GM23338 (cell line): ENCODE measurements at regions not wholly inside any gene's neighbourhood (a gene's known extent, or its start where the extent isn't known, plus 50 kb on each side); places are given as distances from the start of the nearest gene placed in this dataset.
"Not testable (repeated sequence)": the region's sequence is repeated elsewhere in the genome, so short reads cannot be mapped to it uniquely, and the experiment has no call there.

ENCODE experiments used
- ATAC-seq: fragments of 200-7000 bp; cut with Tn5 transposase; 3 replicates; pipeline ENCODE4 v1.9.1; 2020
- DNase-seq: peaks from one replicate; pipeline ENCODE4 v3.0.0-alpha.2; 2015; ENCODE audit warnings: low spot score
- H2AFZ ChIP-seq: fragments of 200-600 bp; sonication (generic); 2 replicates; pipeline ENCODE4 v1.8.0; 2016; ENCODE audit warnings: antibody characterized with exemption, mild to moderate bottlenecking, moderate library complexity
- H3F3A ChIP-seq: fragments of 200-600 bp; sonication (generic); replicated peaks from 2 replicates; pipeline ENCODE4 v1.8.0; 2017; ENCODE audit warnings: antibody characterized with exemption, mixed run types, low read depth
- H3K27ac ChIP-seq: fragments of 200-600 bp; sonication (generic); 2 replicates; pipeline ENCODE4 v1.6.1; 2016; ENCODE audit warnings: low read depth
- H3K27me3 ChIP-seq: fragments of 200-600 bp; sonication (generic); 2 replicates; pipeline ENCODE4 v1.8.0; 2016; ENCODE audit warnings: mild to moderate bottlenecking, mixed run types, moderate library complexity; ENCODE audit not compliant: insufficient read depth
- H3K36me3 ChIP-seq: fragments of 200-600 bp; sonication (generic); 2 replicates; pipeline ENCODE4 v1.8.0; 2016; ENCODE audit warnings: mild to moderate bottlenecking; ENCODE audit not compliant: insufficient read depth
- H3K4me1 ChIP-seq: fragments of 200-600 bp; sonication (generic); 2 replicates; pipeline ENCODE4 v1.8.0; 2016; ENCODE audit warnings: mild to moderate bottlenecking, moderate library complexity; ENCODE audit not compliant: insufficient read depth
- H3K4me2 ChIP-seq: fragments of 200-600 bp; sonication (generic); 2 replicates; pipeline ENCODE4 v1.7.1; 2017; ENCODE audit warnings: mixed run types
- H3K4me3 ChIP-seq: fragments of 200-600 bp; sonication (generic); 2 replicates; pipeline ENCODE4 v1.6.1; 2016; ENCODE audit warnings: mixed run types
- H3K79me2 ChIP-seq: fragments of 200-600 bp; sonication (generic); replicated peaks from 2 replicates; pipeline ENCODE4 v1.8.0; 2017; ENCODE audit warnings: mild to moderate bottlenecking; ENCODE audit not compliant: insufficient read depth
- H3K9me2 ChIP-seq: fragments of 200-600 bp; sonication (generic); 2 replicates; pipeline ENCODE4 v1.8.0; 2017; ENCODE audit not compliant: insufficient read depth
- H4K20me1 ChIP-seq: fragments of 200-600 bp; sonication (generic); replicated peaks from 2 replicates; pipeline ENCODE4 v1.8.0; 2017; ENCODE audit warnings: mild to moderate bottlenecking; ENCODE audit not compliant: insufficient read depth
- H3K27ac Mint-ChIP-seq: 2 replicates; pipeline ENCODE4 v1.8.0; 2020; ENCODE audit warnings: inconsistent platforms, mild to moderate bottlenecking, moderate library complexity, mixed read lengths
- H3K27me3 Mint-ChIP-seq: 3 replicates; pipeline ENCODE4 v1.8.0; 2022; ENCODE audit warnings: low read depth, mild to moderate bottlenecking, moderate library complexity, mixed read lengths, inconsistent platforms; ENCODE audit not compliant: insufficient read depth, poor library complexity
- H3K36me3 Mint-ChIP-seq: 3 replicates; pipeline ENCODE4 v1.8.0; 2021; ENCODE audit warnings: low read depth, mild to moderate bottlenecking, inconsistent platforms, moderate library complexity, mixed read lengths
- H3K4me1 Mint-ChIP-seq: 3 replicates; pipeline ENCODE4 v1.8.0; 2020; ENCODE audit warnings: mild to moderate bottlenecking, inconsistent platforms, mixed read lengths
- H3K4me3 Mint-ChIP-seq: 3 replicates; pipeline ENCODE4 v1.8.0; 2021; ENCODE audit warnings: moderate library complexity, mild to moderate bottlenecking, inconsistent platforms, mixed read lengths
- H3K9me3 Mint-ChIP-seq: 3 replicates; pipeline ENCODE4 v1.8.0; 2020; ENCODE audit warnings: moderate library complexity, mild to moderate bottlenecking, inconsistent platforms, mixed read lengths
- CREB1 ChIP-seq: fragments of 250-450 bp; sonication (Bioruptor Pico); IDR thresholded peaks from 2 replicates; pipeline ENCODE4 v1.5.0; 2020; ENCODE audit warnings: low read depth, mild to moderate bottlenecking, moderate library complexity
- CTCF ChIP-seq, 2 experiments: fragments of 200-600 bp in 1 of 2; sonication (generic) in 1 of 2; conservative IDR thresholded peaks; 2 replicates each; pipeline versions ENCODE4 v1.5.1 to v1.6.1; 2016 to 2017; ENCODE audit warnings: antibody characterized with exemption in 2 of 2, low read depth in 2 of 2, mild to moderate bottlenecking in 2 of 2, moderate library complexity in 1 of 2
- EZH2 ChIP-seq: fragments of 200-600 bp; sonication (generic); IDR thresholded peaks from one replicate; pipeline ENCODE4 v1.8.0; 2017; ENCODE audit warnings: antibody characterized with exemption, mild to moderate bottlenecking, low read depth; ENCODE audit not compliant: unreplicated experiment
- POLR2AphosphoS5 ChIP-seq: IDR thresholded peaks from 2 replicates; pipeline ENCODE4 v1.6.1; 2016; ENCODE audit warnings: antibody characterized with exemption, low read depth
- ZNF331 ChIP-seq: fragments of 250-450 bp; sonication (Bioruptor Pico); IDR thresholded peaks from 2 replicates; pipeline ENCODE4 v1.5.0; 2020; ENCODE audit warnings: low read depth, mild to moderate bottlenecking, moderate library complexity
- ZNF462 ChIP-seq: fragments of 250-450 bp; sonication (Bioruptor Pico); IDR thresholded peaks from 2 replicates; pipeline ENCODE4 v1.5.0; 2020; ENCODE audit warnings: mild to moderate bottlenecking, moderate library complexity

GRCh38 chrX:35626124-35626523 lies 172.0 kb upstream of the MAGEB16 start (continued):
- no peak for TF ChIP-seq ZNF462

- not testable (repeated sequence) for H3K4me1 ChIP-seq, H3K27ac ChIP-seq, H3K9me2 ChIP-seq, H3K36me3 Mint-ChIP-seq, H3K4me3 ChIP-seq, H3K27me3 Mint-ChIP-seq, H3K4me3 Mint-ChIP-seq, ATAC-seq, H3K79me2 ChIP-seq, H3K9me3 Mint-ChIP-seq, H2AFZ ChIP-seq, H3K4me1 Mint-ChIP-seq, H3K4me2 ChIP-seq, H3K27me3 ChIP-seq, H3K27ac Mint-ChIP-seq, H3K36me3 ChIP-seq, H4K20me1 ChIP-seq, H3F3A ChIP-seq, DNase-seq
Measured at GRCh38 chrX:35635971-35636370, 162.2 kb upstream of the MAGEB16 start.

GRCh38 chrX:35664833-35665232 lies 133.3 kb upstream of the MAGEB16 start:
- H3K27ac ChIP-seq: peak overlapping the region; percentile 59; the same call in 1 of the 2 replicates
- H3K79me2 ChIP-seq: no peaks in the 10 kb centered on the region
- ATAC-seq: no peak; the same call in 2 of the 3 replicates

More at GRCh38 chrX:35664833-35665232, 133.3 kb upstream of the MAGEB16 start:
- DNase-seq: peak; percentile 3
- Mint-ChIP-seq H3K27me3 (no peaks in the 10 kb centered on the region), H3K4me1 (peaks cover 15% of the 10 kb centered on the region), H3K4me3 (no peak overlapping the region), H3K27ac (no peak overlapping the region), H3K9me3 (peaks cover 12% of the 10 kb centered on the region), H3K36me3 (peaks cover 8% of the 10 kb centered on the region; the same call in 2 of the 3 replicates)
- Histone ChIP-seq H4K20me1 (no peaks in the 10 kb centered on the region), H3K27me3 (no peaks in the 10 kb centered on the region), H2AFZ (no peak overlapping the region), H3K4me1 (peaks cover 8% of the 10 kb centered on the region; the same call in 1 of the 2 replicates), H3K9me2 (no peaks in the 10 kb centered on the region), H3F3A (no peaks in the 10 kb centered on the region), H3K4me3 (no peak overlapping the region), H3K4me2 (peak overlapping the region; percentile 67; the same call in 1 of the 2 replicates), H3K36me3 (no peaks in the 10 kb centered on the region)
- TF ChIP-seq EZH2: no peak
- no peak for TF ChIP-seq ZNF331 (CRISPR knock-in tag)
- TF ChIP-seq CTCF (conservative IDR thresholded peaks at IDR 0.05; ENCODE audit: low read depth in 2 of 2): no peak
- no peak for TF ChIP-seq CREB1 (CRISPR knock-in tag)
- TF ChIP-seq POLR2AphosphoS5: no peak
